Uterus (tissue), 2 donors: ENCODE measurements at regions not wholly inside any gene's neighbourhood (a gene's known extent, or its start where the extent isn't known, plus 50 kb on each side); places are given as distances from the start of the nearest gene placed in this dataset.

ENCODE experiments used
- POLR2A ChIP-seq, 2 donors: fragments of 450-650 bp; IDR thresholded peaks; one replicate each; pipeline ENCODE4 v1.6.1; 2016; ENCODE audit warnings: antibody characterized with exemption in 2 of 2, mild to moderate bottlenecking in 1 of 2, moderate library complexity in 1 of 2
- TF ChIP-seq, protein P1 (sequence below), 4 experiments: fragments of 200-600 bp in 2 of 4; fragments of 450-650 bp in 2 of 4; sonication (generic) in 2 of 4; IDR thresholded peaks; one replicate each; pipeline ENCODE4 v1.5.1; 2016 to 2019; ENCODE audit warnings: antibody characterized with exemption in 4 of 4, mild to moderate bottlenecking in 2 of 4, moderate library complexity in 1 of 4

GRCh38 chr6:165200178-165200577, 109.2 kb downstream of the C6orf118 start:
- TF ChIP-seq, protein P1, sequence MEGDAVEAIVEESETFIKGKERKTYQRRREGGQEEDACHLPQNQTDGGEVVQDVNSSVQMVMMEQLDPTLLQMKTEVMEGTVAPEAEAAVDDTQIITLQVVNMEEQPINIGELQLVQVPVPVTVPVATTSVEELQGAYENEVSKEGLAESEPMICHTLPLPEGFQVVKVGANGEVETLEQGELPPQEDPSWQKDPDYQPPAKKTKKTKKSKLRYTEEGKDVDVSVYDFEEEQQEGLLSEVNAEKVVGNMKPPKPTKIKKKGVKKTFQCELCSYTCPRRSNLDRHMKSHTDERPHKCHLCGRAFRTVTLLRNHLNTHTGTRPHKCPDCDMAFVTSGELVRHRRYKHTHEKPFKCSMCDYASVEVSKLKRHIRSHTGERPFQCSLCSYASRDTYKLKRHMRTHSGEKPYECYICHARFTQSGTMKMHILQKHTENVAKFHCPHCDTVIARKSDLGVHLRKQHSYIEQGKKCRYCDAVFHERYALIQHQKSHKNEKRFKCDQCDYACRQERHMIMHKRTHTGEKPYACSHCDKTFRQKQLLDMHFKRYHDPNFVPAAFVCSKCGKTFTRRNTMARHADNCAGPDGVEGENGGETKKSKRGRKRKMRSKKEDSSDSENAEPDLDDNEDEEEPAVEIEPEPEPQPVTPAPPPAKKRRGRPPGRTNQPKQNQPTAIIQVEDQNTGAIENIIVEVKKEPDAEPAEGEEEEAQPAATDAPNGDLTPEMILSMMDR (IDR thresholded peaks at IDR 0.05): no peak
- TF ChIP-seq POLR2A (IDR thresholded peaks at IDR 0.05): no peak
